NCI-H526 treated with DMSO at 0.1 percent for 48 hours (cell line): ENCODE measurements at regions not wholly inside any gene's neighbourhood (a gene's known extent, or its start where the extent isn't known, plus 50 kb on each side); places are given as distances from the start of the nearest gene placed in this dataset.
"Not testable (repeated sequence)": the region's sequence is repeated elsewhere in the genome, so short reads cannot be mapped to it uniquely, and the experiment has no call there.

Experiments used
- DNase-seq: peaks from one replicate; lab custom pipeline; 2025; lab: John Stamatoyannopoulos, UW

DNA sequence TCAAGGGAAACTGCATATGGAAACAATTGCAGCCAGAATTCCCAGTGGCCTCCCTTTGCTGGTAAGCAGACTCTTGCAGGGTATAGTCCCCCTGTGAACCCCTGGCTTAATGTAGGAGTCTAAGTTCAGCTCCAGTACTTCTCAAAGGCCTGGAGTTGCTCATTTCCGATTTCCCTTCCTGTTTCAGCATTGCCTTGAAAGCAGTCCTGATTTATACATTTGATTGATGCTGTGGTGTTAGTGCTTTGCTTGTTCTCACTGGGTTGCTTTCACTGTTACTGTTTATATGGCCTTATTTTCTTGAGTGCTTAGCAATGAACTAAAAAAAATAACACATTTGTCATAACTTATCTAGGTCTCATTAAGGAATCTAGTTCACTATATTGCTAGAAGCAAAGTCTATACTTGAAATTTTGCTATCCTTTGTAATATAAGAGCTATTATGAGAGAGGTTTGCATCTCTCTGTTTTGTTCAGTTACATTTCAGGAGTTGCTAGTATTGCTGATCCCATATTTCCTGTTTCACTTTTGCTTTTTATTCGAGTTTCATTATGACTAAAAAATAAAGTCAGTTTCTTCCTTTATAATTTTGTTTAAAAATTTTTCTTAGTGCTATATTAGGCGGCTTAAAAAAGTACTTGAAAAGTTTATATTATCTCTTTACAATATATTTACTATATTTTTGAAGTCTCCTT is 122.4 kb upstream of the NMUR2 start:
- DNase-seq = no peak

DNA sequence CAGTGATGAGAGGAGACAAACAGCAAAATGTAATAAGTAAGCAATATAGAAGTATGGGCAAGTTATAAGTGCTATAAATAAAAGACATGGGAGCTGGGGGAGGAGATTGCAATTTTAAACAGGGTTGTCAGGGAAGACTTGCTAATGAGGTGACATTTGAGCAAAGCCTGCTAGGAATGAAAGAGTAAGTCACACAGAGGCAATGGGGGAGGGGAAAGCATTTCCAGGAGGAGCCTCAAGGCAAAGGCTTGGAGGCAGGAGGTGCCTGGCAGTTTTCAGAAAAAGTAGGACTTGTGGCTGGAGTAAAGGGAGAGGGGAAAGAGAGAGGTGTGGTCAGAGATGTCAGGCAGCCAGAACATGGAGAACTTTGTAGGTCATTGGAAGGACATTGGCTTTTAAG is 124.4 kb upstream of the NMUR2 start:
- DNase-seq = no peak

DNA sequence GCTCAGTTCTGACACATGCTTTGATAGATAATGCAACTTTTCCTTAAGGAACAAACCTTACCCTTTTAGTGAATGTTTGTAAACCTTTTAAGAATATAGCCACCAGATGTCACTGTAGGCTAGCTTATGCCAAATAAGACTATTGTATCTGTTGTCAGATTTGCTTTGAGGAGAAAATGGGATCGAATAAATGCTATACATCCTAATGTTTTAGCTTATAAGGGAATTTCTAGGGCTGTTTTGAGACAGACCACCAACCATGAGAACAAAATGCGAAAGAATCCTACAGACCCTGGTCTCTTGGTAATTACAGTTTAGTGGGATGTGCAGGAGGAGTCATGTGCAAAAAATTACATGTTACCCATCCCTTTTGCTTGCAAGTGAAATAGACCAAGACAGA is 127.6 kb upstream of the NMUR2 start:
- peak; percentile 14 for DNase-seq

DNA sequence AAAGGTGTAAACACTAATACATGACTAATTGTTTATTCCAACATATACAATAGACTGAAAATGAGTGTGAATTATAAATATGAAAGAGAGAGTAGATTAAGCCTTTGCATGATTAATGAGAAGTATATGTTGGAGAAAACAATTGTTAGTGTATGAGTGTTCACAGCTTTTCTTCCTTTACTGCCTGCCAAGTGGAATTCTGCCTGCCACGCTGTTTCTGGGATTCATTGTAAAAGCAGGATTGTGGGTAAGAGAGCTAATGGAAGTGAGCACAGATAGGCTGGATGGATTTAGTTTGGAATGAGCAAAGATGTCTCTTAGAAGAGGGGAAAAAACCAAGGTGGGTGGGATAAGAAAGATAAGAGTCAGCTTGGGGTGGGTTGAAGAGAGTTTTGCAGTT is 129.6 kb upstream of the NMUR2 start:
- no peak for DNase-seq

DNA sequence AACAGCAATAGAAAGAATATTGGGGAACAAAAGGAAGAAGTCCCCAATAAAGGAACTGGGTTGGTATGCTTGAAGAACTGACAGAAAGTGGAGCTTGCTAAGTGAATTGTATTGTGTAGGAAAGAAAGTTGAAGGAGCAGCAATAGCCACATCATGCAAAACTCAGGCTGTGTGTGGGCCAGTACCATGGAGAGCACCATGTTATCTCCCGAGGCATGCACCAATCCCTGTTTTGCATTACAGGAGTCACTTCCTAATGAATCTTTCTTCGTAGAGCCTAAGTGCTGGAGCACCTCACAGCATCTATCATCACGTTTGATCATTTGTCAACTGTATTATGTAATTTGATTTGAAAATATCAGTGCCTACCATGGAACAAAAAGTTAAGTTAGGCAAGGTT is 137.7 kb upstream of the NMUR2 start:
- no peak for DNase-seq

DNA sequence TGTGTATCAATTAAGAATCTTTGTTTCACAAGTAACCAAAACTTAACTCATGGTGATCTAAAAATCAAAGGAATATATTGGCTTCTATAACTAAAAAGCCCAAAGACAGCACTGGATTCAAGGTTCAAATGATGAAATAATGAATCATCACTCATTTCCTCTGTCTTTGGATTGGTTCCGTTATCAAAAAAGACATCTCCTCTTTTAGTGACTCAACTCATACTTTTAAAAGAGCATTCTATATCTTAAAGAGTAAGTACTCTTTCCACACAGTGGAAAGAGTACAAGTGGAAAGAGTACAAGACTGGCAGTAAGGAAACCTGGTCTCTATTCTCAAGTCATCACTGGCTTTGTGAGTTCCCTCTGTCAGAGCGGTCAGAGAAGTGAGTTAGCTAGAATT is 141.4 kb upstream of the NMUR2 start:
- DNase-seq = no peak

DNA sequence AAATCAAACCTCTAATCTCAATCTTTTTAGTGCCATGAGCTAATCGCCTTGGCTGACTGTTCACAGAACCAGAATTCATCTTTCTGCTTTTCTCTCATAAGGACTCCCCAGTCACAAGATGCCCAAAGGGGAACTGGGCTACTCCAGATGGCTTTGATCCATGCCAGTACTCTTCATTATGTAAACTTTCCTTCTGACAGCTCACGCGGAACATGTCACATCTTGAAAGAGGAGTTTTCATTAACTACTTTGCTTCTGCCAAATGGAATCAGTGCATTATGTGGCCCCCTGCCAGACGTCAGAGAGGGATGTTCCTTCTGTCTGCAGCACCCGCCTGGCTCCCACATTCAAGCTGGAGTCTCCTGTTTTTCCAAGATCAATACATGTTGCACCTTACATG is 142.1 kb upstream of the NMUR2 start:
- DNase-seq = no peak

DNA sequence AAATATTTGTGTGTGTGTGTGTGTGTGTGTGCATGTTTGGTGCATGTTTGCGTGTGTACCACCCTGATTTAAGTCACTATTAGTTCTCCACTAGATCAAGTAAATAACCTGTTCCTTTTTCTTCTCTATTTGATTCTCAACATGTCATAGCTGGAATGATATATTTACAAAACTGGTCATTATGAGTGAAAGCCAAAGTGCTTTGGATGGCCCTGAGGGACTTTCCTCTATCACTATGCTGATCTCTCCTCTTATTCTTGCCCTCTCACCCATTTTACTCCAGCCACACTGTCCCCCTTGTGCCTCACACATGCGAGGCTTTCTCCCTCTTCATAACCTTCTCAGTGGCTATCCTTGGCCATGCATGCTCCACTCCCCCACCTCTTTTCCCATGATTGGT is 144.6 kb upstream of the NMUR2 start:
- DNase-seq = no peak

DNA sequence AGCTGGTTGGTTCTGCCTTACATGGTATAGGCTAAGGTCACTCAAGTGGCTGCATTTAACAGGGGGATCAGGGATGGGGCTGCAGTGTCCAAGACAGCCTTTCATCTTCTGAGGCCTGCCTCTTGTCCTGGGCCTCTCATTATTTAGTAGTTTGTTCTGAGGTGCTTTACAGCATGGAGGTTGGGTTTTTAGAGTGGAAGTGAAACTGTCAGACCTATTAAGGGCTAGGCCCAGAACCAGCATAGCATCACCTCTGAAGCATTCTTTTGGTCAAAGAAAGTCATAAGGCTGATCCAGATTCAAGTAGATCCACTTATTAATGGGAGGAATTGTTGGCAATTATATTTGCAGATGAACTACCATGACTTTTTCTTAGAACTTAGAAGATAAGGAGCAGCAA is 146.0 kb upstream of the NMUR2 start:
- DNase-seq = no peak

DNA sequence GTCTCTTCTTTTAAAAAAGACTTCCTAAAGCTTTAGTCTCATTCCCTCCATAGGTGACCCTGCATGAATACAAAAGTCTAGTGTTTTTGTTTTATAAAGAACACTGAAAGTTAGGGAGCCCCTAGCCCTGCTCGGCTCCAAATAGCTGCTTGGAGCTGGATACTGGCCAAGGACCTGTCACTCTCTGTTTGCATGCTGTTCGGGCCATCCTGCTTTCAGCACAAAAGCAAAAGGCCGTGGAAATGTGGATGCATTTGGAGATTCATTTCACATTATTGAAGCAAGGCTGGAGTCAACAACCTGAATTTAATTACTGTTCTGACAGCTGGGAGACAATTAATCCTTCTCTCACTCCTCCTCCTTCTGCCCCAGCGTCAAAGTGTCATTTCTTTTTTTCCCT is 151.7 kb upstream of the NMUR2 start:
- no peak for DNase-seq

DNA sequence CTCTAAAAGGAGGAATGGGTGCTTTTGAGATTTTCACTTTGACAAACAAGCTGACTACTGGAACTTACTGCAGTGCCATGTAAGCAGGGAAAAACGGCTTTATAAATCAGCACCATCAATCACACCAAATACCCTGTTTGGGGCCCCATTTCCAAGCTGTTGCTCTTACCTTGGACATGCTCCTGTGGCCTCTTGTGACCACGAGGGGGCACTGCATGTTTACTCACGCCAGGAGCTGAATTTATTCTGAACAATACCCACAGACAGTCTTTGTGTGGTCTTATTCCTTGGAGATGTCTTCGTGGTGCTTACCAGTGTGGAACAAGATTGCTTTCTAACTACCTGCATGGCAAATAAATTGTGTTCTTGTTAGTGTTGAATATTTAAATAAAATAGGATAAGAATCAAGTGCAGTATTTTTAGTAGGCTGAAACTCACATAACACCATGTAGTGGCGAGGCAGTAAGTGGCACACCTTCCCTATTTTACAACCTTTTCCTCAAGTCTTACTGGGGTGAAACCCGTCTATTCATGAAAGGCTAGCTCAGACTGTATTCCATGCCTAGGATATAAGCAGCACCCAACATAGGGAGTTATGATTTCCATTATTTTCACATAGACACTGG is 155.5 kb upstream of the NMUR2 start:
- no peak for DNase-seq

DNA sequence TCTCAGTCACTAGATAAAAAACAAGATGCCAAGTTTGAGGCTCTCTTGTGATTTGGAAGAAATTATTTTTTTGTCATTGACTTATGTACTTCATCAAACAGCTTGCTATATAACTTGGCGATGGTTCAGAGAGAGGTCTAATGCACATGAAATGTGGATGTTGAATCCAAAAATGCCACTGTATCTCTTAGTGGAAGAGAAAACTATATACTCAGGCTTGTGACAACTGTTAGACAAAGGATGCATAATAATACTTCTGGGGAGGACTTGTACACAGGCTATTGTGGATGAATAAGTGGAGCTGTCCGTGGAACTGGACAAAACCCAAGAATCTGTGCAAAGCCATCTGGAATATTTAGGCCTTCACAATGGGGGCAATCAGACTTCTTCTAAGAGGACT is 162.9 kb upstream of the NMUR2 start:
- no peak for DNase-seq

DNA sequence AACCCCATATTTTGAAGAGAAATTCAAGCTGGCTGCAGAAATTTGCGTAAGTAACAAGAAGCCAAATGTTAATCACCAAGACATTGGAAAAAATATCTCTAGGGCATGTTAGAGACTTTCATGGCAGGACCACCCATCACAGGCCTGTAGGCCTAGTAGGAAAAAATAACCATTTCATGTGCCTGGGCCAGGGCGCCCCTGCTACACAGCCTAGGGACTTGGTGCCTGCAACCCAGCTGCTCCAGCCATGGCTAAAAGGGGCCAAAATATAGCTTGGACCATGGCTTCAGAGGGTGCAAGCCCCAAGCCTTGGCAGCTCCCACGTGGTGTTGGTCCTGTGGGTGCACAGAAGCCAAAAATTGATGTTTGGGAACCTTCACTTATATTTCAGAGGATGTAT is 167.7 kb upstream of the NMUR2 start:
- DNase-seq = no peak

DNA sequence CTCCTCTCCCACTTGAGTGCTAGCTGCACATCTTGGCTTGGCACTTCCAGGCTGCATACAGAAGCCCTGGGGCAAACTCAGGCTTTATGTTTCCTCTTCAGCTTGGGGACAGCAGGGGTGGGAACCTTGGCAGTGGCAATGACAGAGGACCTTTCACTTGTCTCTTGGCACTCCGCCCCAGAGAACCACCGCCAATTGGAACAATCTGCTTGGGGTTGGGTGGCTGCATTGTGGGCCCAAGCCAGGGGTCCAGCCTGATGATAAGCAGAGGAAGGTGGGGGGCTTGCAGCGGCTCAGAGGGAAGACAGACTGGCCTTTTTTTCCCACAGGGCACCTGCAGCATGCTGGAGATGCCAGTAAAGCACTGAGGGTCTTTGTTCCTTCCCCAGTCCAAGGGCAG is 179.0 kb upstream of the NMUR2 start:
- DNase-seq = no peak

DNA sequence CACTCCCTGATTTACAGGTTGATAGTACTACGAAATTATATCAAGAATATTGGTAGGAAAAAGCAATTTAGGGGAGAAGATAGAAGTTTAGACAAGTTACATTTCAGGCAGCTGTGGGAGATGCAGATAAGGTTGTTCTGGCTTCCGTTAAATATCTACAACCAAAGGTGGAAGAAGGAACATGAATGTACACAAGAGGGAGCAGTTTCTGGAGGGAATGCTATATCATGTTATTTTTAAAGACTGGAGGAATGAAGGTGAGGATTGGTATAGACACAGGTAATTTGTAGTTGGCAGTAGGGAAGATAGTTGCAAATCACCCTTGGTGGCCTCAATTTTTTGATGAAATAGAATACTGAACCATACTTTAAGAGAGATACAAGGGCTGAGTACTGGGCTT is 187.3 kb upstream of the NMUR2 start:
- DNase-seq = no peak

DNA sequence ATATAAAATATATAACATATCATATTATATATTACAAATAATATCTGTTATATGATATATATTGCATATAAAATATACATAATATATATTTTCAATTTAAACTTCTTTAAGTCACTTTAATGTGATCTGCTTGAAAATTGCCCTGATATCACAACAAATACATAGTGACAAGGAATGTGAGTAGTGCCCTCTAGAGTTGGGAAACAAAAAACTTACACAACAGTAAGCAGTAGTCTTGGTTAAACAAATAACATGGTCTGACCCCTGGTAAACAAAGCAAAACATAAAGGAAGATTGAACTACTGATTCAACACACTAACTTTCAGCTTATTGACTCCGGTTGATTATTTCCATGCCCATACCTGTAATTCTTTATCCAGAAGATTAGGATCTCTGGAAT is 188.3 kb upstream of the NMUR2 start:
- DNase-seq = peak; percentile 1

DNA sequence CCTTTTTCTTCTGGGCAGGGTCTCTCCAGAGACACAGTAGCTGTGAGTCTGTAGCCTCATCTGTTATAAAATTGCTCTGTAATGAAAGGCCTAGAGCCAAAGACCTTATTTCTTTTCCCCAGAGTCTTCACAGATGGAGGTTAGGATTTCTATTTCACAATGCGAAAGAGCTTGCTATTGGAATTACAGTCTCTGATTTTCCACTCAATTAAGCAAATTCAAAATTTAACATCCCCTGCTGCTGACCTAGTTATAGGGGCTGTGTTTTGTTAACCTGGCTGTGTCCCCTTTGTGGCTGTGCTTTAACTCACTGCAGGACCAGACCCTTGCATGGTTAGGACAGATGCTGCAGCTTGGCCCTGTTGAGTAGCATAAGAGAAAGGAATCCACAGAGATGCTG is 190.3 kb upstream of the NMUR2 start:
- no peak for DNase-seq

DNA sequence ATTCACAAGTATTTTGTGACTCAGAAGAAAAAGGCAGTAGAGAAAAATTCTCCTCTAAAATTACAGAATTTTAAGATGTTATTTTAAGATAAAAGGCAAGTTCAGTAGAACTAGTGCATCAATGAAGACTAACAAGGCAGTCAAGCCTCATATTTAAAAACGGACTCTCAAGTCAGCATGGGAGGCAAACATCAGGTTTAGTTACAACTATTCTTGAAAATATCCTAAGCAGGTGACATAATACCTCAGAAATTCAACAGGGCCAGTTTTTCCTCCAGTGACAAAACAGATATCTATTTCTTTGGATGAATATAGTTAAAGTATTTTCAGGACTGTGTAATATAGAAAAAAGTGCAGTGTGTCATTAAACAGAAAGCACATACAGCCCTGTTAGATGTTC is 194.0 kb upstream of the NMUR2 start:
- DNase-seq = no peak

DNA sequence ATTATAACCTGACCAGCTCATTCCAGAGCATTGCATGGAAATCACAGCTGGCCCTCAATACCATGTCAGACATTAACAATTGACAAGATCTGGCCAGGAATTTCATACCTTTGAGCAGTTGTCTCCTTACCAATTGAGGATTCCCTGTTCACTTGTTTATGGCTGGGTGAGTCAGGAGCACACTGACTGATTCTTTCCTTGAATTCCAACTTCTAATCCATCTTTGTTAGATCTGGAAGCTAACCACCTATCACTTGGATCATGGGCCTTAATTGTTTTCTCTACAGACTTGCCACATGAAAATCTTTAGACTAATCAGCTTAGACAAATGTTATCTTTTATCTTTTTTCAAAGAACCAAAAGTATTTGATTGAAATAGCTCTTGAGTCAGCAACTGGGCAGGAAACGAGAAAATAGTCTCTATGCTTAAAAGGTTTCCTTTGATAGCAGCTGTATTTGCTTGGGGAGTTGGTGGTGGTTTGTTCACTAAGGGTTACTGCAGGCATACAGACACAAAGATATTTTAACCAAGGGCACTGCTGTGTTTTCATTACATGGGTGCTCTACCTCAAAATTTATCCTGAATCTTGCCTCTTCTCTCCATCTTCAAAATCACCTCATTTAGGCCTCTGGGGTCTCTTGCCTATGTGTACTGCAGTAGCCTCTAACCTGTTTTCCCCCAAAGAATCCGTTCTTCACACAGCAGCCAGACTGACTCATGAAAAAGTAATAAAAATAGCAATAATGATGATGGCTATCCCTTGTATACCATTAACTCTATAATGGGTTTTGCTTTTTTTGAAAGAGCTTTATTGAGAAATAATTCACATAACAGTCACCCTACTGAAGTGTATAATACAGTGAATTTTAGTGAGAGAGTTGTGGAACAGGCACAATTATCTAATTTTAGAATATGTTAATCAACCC is 197.0 kb upstream of the NMUR2 start:
- DNase-seq = no peak

DNA sequence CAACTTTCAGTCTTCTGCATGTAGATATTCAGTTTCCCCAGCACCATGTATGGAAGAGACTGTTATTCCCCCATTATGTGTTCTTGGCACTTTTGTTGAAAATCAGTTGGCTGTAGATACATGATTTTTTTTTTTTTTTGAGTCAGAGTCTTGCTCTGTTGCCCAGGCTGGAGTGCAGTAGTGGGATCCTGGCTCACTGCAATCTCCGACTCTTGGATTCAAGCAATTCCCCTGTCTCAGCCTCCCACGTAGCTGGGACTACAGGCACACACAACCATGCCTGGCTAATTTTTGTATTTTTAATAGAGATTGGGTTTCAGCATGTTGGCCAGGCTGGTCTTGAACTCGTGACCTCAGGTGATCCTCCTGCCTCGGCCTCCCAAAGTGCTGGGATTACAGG is 201.0 kb upstream of the NMUR2 start:
- DNase-seq = not testable (repeated sequence)

DNA sequence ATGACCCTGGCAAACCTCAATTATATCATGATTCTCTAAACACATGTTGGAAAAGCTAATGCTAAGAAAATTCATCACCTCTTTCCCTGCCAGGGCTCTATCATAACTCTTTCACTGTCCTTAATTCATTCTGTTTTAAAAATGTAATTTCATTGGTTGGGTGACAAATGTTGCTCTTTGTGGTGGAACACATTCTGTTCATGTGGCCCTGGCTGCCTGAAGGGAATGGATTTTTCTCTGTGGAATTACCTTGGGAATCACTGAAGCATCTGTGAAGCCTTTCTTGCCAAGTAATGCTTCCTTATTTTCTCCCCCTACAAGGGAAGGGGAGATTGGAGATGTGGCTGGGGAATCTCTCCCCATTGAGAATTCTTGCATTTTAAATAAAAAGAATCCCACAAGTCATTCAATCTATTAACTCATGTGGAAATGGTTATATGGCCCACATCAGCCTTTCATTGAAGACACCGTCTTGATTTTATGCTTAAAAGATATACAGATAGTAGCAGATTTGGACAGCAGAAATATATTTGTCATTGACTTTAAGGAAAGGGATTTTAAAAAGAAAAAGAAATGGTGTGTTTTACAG is 201.8 kb upstream of the NMUR2 start:
- DNase-seq = no peak

DNA sequence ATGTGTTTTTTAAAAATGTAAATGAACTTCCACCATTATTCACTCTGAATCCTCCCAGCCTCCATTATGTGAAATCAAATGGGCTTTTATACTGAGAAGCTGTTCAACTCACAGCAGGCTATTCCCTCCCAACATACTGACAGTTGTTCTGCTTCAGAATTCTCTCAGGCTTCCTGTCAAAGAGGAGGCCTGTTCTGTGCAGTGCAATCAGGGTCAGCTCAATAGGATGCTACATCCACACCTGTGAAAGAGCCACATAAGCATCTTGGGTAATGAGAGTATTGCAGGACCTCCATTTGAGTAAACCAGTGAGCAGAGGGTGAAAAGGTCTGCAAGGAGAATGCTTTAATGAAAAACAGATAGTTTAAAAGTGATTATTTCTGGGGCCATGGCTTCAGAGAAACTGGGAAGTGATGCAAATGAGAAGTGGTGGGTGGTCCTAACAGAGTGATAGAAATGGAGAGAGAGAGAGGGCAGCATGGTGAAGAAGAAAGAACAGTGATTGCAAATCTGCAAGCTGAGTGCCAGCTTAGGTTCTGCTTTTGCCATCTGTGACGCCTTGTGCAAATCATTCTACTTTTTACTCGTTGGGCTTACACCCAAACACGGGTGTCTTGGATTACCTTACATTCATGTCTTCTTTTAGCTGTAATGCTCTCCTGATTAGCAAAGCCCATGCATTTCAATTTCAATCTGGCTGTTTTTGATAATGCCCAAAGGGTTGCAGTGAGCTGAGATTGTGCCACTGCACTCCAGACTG is 202.5 kb upstream of the NMUR2 start:
- DNase-seq = no peak
